SK-N-SH (cell line): ENCODE measurements at regions not wholly inside any gene's neighbourhood (a gene's known extent, or its start where the extent isn't known, plus 50 kb on each side); places are given as distances from the start of the nearest gene placed in this dataset.

Source experiments
- CTCF ChIA-PET: fragments of 300-600, 350-600 bp; formaldehyde crosslinking; extraction: SDS; loops from one replicate; lab custom pipeline; 2021; lab: Yijun Ruan, JAX
- POLR2A ChIA-PET: fragments of 350-600 bp; sonication (Branson Sonifier 250); formaldehyde crosslinking; extraction: SDS; loops from one replicate; lab custom pipeline; 2020; ENCODE audit warnings: antibody characterized with exemption, inconsistent platforms; lab: Yijun Ruan, JAX
- DNase-seq: peaks from one replicate; pipeline ENCODE4 v3.0.0; 2012
- H2AFZ ChIP-seq: fragments of 200-600 bp; sonication (generic); 2 replicates; pipeline ENCODE4 v1.8.1; 2016; ENCODE audit warnings: antibody characterized with exemption, mild to moderate bottlenecking, low read depth
- H3F3A ChIP-seq: fragments of 200-600 bp; sonication (generic); replicated peaks from 2 replicates; pipeline ENCODE3; 2016; ENCODE audit warnings: antibody characterized with exemption, mild to moderate bottlenecking; ENCODE audit not compliant: insufficient read depth
- H3K27ac ChIP-seq, 2 experiments: fragments of 200-500 bp in 1 of 2; fragments of 200-600 bp in 1 of 2; sonication (Bioruptor generic) in 1 of 2; sonication (generic), shearing (Covaris generic) in 1 of 2; 2 replicates each; pipeline versions ENCODE4 v1.5.1 to v1.6.1; 2014 to 2016; ENCODE audit warnings: low read depth in 2 of 2, inconsistent platforms in 1 of 2, low read length in 1 of 2, mild to moderate bottlenecking in 1 of 2, mixed read lengths in 1 of 2
- H3K27me3 ChIP-seq: fragments of 200-600 bp; sonication (generic), shearing (Covaris generic); 2 replicates; pipeline ENCODE4 v1.6.1; 2016; ENCODE audit warnings: mixed run types; ENCODE audit not compliant: insufficient read depth
- H3K36me3 ChIP-seq, 2 experiments: fragments of 200-500 bp in 1 of 2; fragments of 200-600 bp in 1 of 2; sonication (Bioruptor generic) in 1 of 2; sonication (generic) in 1 of 2; replicated peaks in 1 of 2; 2 replicates each; pipeline versions ENCODE3 to v1.5.1; 2014 to 2016; ENCODE audit warnings: low read length in 1 of 2, mild to moderate bottlenecking in 1 of 2; ENCODE audit not compliant: insufficient read depth in 2 of 2, control insufficient read depth in 1 of 2
- H3K4me1 ChIP-seq, 2 experiments: fragments of 200-500 bp in 1 of 2; fragments of 200-600 bp in 1 of 2; sonication (Bioruptor generic) in 1 of 2; sonication (generic), shearing (Covaris generic) in 1 of 2; 2 replicates each; pipeline versions ENCODE4 v1.5.1 to v1.6.1; 2014 to 2016; ENCODE audit warnings: low read depth in 1 of 2, low read length in 1 of 2, mixed run types in 1 of 2; ENCODE audit not compliant: insufficient read depth in 2 of 2, control insufficient read depth in 1 of 2
- H3K4me2 ChIP-seq: fragments of 200-600 bp; sonication (generic), shearing (Covaris generic); 2 replicates; pipeline ENCODE4 v1.6.1; 2017; ENCODE audit warnings: mixed run types
- H3K4me3 ChIP-seq, 2 experiments: fragments of 200-500 bp in 1 of 2; fragments of 200-600 bp in 1 of 2; sonication (Bioruptor generic) in 1 of 2; sonication (generic), shearing (Covaris generic) in 1 of 2; 2 replicates each; pipeline versions ENCODE4 v1.5.1 to v1.8.1; 2014 to 2016; ENCODE audit warnings: low read depth in 2 of 2, inconsistent platforms in 1 of 2, low read length in 1 of 2, mild to moderate bottlenecking in 1 of 2, mixed read lengths in 1 of 2, moderate library complexity in 1 of 2
- H3K79me2 ChIP-seq: fragments of 200-600 bp; sonication (generic); 2 replicates; pipeline ENCODE4 v1.8.1; 2017; ENCODE audit warnings: mild to moderate bottlenecking; ENCODE audit not compliant: insufficient read depth
- H3K9ac ChIP-seq: fragments of 200-600 bp; sonication (generic); 2 replicates; pipeline ENCODE4 v1.6.1; 2017; ENCODE audit warnings: mixed run types
- H3K9me2 ChIP-seq: fragments of 200-600 bp; sonication (generic); 2 replicates; pipeline ENCODE4 v1.6.1; 2017; ENCODE audit warnings: mixed run types
- H3K9me3 ChIP-seq: fragments of 200-600 bp; sonication (generic); 2 replicates; pipeline ENCODE4 v1.6.1; 2017; ENCODE audit warnings: mixed run types, mild to moderate bottlenecking, moderate library complexity
- H4K20me1 ChIP-seq: fragments of 200-600 bp; sonication (generic); 2 replicates; pipeline ENCODE4 v1.6.1; 2017; ENCODE audit warnings: mild to moderate bottlenecking, mixed run types; ENCODE audit not compliant: insufficient read depth
- CHD2 ChIP-seq: fragments of 150-350 bp; IDR thresholded peaks from 2 replicates; pipeline ENCODE4 v1.6.1; 2018; ENCODE audit warnings: low read length; ENCODE audit not compliant: partially characterized antibody
- CTCF ChIP-seq: fragments of 200-600 bp; sonication (generic); IDR thresholded peaks from 2 replicates; pipeline ENCODE4 v1.6.1; 2017; ENCODE audit warnings: antibody characterized with exemption, mild to moderate bottlenecking, moderate library complexity
- EP300 ChIP-seq, 2 experiments: IDR thresholded peaks; 2 replicates each; pipeline versions ENCODE4 v1.4.0 to v1.6.1; 2012; ENCODE audit warnings: borderline replicate concordance in 1 of 2, low read depth in 1 of 2, low read length in 1 of 2
- EZH2phosphoT487 ChIP-seq: fragments of 200-600 bp; sonication (generic); IDR thresholded peaks from 2 replicates; pipeline ENCODE4 v1.6.1; 2017; ENCODE audit warnings: low read depth, mixed run types, mild to moderate bottlenecking, antibody characterized with exemption, moderate library complexity, borderline replicate concordance
- FOSL2 ChIP-seq: IDR thresholded peaks from 2 replicates; pipeline ENCODE4 v1.4.0; 2012; ENCODE audit warnings: low read depth, mild to moderate bottlenecking, moderate library complexity, borderline replicate concordance
- FOXJ3 ChIP-seq: sonication (generic); formaldehyde crosslinking; IDR thresholded peaks from 2 replicates; pipeline ENCODE4 v1.5.1; 2020; ENCODE audit warnings: mild to moderate bottlenecking, missing genetic modification reagents
- GABPA ChIP-seq: IDR thresholded peaks from 2 replicates; pipeline ENCODE4 v1.4.0; 2012; ENCODE audit warnings: low read depth, mild to moderate bottlenecking
- NFIC ChIP-seq: IDR thresholded peaks from 2 replicates; pipeline ENCODE4 v1.4.0; 2012; ENCODE audit warnings: borderline replicate concordance
- NRF1 ChIP-seq: IDR thresholded peaks from 2 replicates; pipeline ENCODE4 v1.6.1; 2012; ENCODE audit warnings: low read depth, mild to moderate bottlenecking, low read length
- PBX3 ChIP-seq: IDR thresholded peaks from 2 replicates; pipeline ENCODE4; 2012
- POLR2AphosphoS5 ChIP-seq: IDR thresholded peaks from 2 replicates; pipeline ENCODE4 v1.6.1; 2012; ENCODE audit warnings: low read depth, low read length
- RAD21 ChIP-seq: IDR thresholded peaks from 2 replicates; pipeline ENCODE4 v1.6.1; 2012; ENCODE audit warnings: mild to moderate bottlenecking, low read length
- RCOR1 ChIP-seq: fragments of 150-350 bp; IDR thresholded peaks from 2 replicates; pipeline ENCODE4 v1.6.1; 2017; ENCODE audit warnings: antibody characterized with exemption, low read length
- RFX5 ChIP-seq: IDR thresholded peaks from 2 replicates; pipeline ENCODE4 v1.6.1; 2012; ENCODE audit warnings: mild to moderate bottlenecking, improper control_type of control experiment, low read length
- RXRA ChIP-seq: IDR thresholded peaks from 2 replicates; pipeline ENCODE4 v1.4.0; 2012; ENCODE audit warnings: low read depth, mild to moderate bottlenecking, borderline replicate concordance
- TAF1 ChIP-seq: IDR thresholded peaks from 2 replicates; pipeline ENCODE4 v1.6.1; 2012; ENCODE audit warnings: low read depth, mild to moderate bottlenecking, low read length, moderate library complexity, borderline replicate concordance
- TEAD4 ChIP-seq: IDR thresholded peaks from 2 replicates; pipeline ENCODE4 v1.4.0; 2012; ENCODE audit warnings: mild to moderate bottlenecking, borderline replicate concordance; ENCODE audit not compliant: insufficient read depth
- USF1 ChIP-seq: IDR thresholded peaks from 2 replicates; pipeline ENCODE4 v1.4.0; 2012; ENCODE audit warnings: low read depth, borderline replicate concordance
- YY1 ChIP-seq: IDR thresholded peaks from 2 replicates; pipeline ENCODE4 v1.4.0; 2012; ENCODE audit warnings: low read depth, mild to moderate bottlenecking
- ZBTB33 ChIP-seq: IDR thresholded peaks from 2 replicates; pipeline ENCODE4 v1.4.0; 2012; ENCODE audit warnings: low read depth, borderline replicate concordance
- WGBS: methylation state at CpG from one replicate; pipeline ENCODE4 v1.1.6; 2017; ENCODE audit warnings: low lambda C conversion rate; 5-methylcytosine and 5-hydroxymethylcytosine counted together

GRCh38 chr13:73967397-73968165 lies 166.6 kb downstream of the KLF12 start:
- DNase-seq = no peak
- Histone ChIP-seq H3K4me2 (no peak overlapping the region), H3K79me2 (peaks cover 24% of the 10 kb centered on the region), H3K36me3 (peaks cover 0 to 1% of the 10 kb centered on the region in 2 experiments), H2AFZ (no peak overlapping the region), H3K9me2 (no peaks in the 10 kb centered on the region), H3K27ac (no peak overlapping the region), H3K9ac (no peak overlapping the region), H3K4me1 (peaks cover 0 to 7% of the 10 kb centered on the region in 2 experiments; a peak in 1 of 4 replicates), H4K20me1 (no peaks in the 10 kb centered on the region; the same call in 1 of the 2 replicates), H3K4me3 (no peak overlapping the region), H3K27me3 (no peaks in the 10 kb centered on the region), H3K9me3 (no peaks in the 10 kb centered on the region), H3F3A (peaks cover 4% of the 10 kb centered on the region)
- ChIA-PET POLR2A (no interaction called here), CTCF (no interaction called here)
- no peak for TF ChIP-seq YY1
- TF ChIP-seq POLR2AphosphoS5 = no peak
- TF ChIP-seq NRF1 = no peak
- TF ChIP-seq EP300 (IDR thresholded peaks at IDR 0.05; ENCODE audit: borderline replicate concordance in 1 of 2, low read depth in 1 of 2, low read length in 1 of 2) = no peak
- no peak for TF ChIP-seq USF1
- no peak for TF ChIP-seq FOSL2
- no peak for TF ChIP-seq RCOR1
- no peak for TF ChIP-seq GABPA
- no peak for TF ChIP-seq RAD21
- TF ChIP-seq PBX3 = no peak
- no peak for TF ChIP-seq CHD2
- no peak for TF ChIP-seq FOXJ3 (CRISPR knock-in tag)
- no peak for TF ChIP-seq NFIC
- TF ChIP-seq ZBTB33 = no peak
- no peak for TF ChIP-seq CTCF
- TF ChIP-seq EZH2phosphoT487 = no peak
- TF ChIP-seq TAF1 = no peak
- TF ChIP-seq TEAD4 = no peak
- TF ChIP-seq RFX5 = no peak
- no peak for TF ChIP-seq RXRA
- WGBS = 98% methylated on average over 5 of the region's 5 CpGs
